ENCODE measurements at regions not wholly inside any gene's neighbourhood (a gene's known extent, or its start where the extent isn't known, plus 50 kb on each side); places are given as distances from the start of the nearest gene placed in this dataset.

- DNase-seq (ENCODE audit: low read depth, low spot score) = no peak
Observed at GRCh38 chr3:177529071-177529550, 331.8 kb upstream of the TBL1XR1 start.

GRCh38 chr3:177529716-177530335, 332.5 kb upstream of the TBL1XR1 start:
- no peak for DNase-seq (ENCODE audit: low read depth, low spot score)

- no peak for DNase-seq (ENCODE audit: low read depth, low spot score)
Observed at GRCh38 chr3:177530908-177531307, 333.6 kb upstream of the TBL1XR1 start.

- DNase-seq (ENCODE audit: low read depth, low spot score) = no peak
Observed at GRCh38 chr3:177536873-177537272, 339.6 kb upstream of the TBL1XR1 start.

GRCh38 chr3:177537612-177538011, 340.3 kb upstream of the TBL1XR1 start:
- no peak for DNase-seq (ENCODE audit: low read depth, low spot score)

- DNase-seq (ENCODE audit: low read depth, low spot score) = peak; percentile 13
Observed at GRCh38 chr3:177538048-177538749, 340.9 kb upstream of the TBL1XR1 start.

GRCh38 chr3:177538750-177539730, 341.8 kb upstream of the TBL1XR1 start:
- no peak for DNase-seq (ENCODE audit: low read depth, low spot score)

GRCh38 chr3:177541541-177541940, 344.3 kb upstream of the TBL1XR1 start:
- no peak for DNase-seq (ENCODE audit: low read depth, low spot score)

GRCh38 chr3:177545964-177546363, 348.7 kb upstream of the TBL1XR1 start:
- no peak for DNase-seq (ENCODE audit: low read depth, low spot score)

GRCh38 chr3:177547711-177548350, 350.5 kb upstream of the TBL1XR1 start:
- no peak for DNase-seq (ENCODE audit: low read depth, low spot score)

- DNase-seq (ENCODE audit: low read depth, low spot score) = no peak
Observed at GRCh38 chr3:177550667-177551066, 353.4 kb upstream of the TBL1XR1 start.

- no peak for DNase-seq (ENCODE audit: low read depth, low spot score)
Observed at GRCh38 chr3:177551431-177551836, 354.2 kb upstream of the TBL1XR1 start.

- no peak for DNase-seq (ENCODE audit: low read depth, low spot score)
Observed at GRCh38 chr3:177552051-177552450, 354.8 kb upstream of the TBL1XR1 start.

- no peak for DNase-seq (ENCODE audit: low read depth, low spot score)
Observed at GRCh38 chr3:177553012-177553411, 355.7 kb upstream of the TBL1XR1 start.

- no peak for DNase-seq (ENCODE audit: low read depth, low spot score)
Observed at GRCh38 chr3:177553579-177553978, 356.3 kb upstream of the TBL1XR1 start.

GRCh38 chr3:177554895-177555759, 357.8 kb upstream of the TBL1XR1 start:
- DNase-seq (ENCODE audit: low read depth, low spot score) = no peak

- DNase-seq (ENCODE audit: low read depth, low spot score) = no peak
Observed at GRCh38 chr3:177557548-177557947, 360.3 kb upstream of the TBL1XR1 start.

GRCh38 chr3:177561365-177561764, 364.1 kb upstream of the TBL1XR1 start:
- no peak for DNase-seq (ENCODE audit: low read depth, low spot score)

- no peak for DNase-seq (ENCODE audit: low read depth, low spot score)
Observed at GRCh38 chr3:177561769-177562392, 364.6 kb upstream of the TBL1XR1 start.

GRCh38 chr3:177563243-177563780, 366.0 kb upstream of the TBL1XR1 start:
- no peak for DNase-seq (ENCODE audit: low read depth, low spot score)

Data from smooth muscle cell of the brain vasculature (primary cell).